Activated naive CD4-positive, alpha-beta T cell treated with anti-CD3 and anti-CD28 coated beads, Interleukin-2, amount 10 ng/mL, durations not matched to agents 7 days and 5 days (primary cell): ENCODE measurements at regions not wholly inside any gene's neighbourhood (a gene's known extent, or its start where the extent isn't known, plus 50 kb on each side); places are given as distances from the start of the nearest gene placed in this dataset.

Source experiments
- CTCF ChIA-PET: fragments of 350-600 bp; sonication (Branson Sonifier 250); formaldehyde crosslinking; loops from one replicate; lab custom pipeline; 2021; ENCODE audit warnings: antibody characterized with exemption; lab: Charles Lee
- DNase-seq: peaks from one replicate; pipeline ENCODE4 v3.0.0-alpha.2; 2020
- H3K27ac Mint-ChIP-seq: one replicate; pipeline ENCODE4 v1.8.0; 2021; ENCODE audit warnings: mild to moderate bottlenecking, moderate library complexity, mixed read lengths
- H3K27me3 Mint-ChIP-seq: one replicate; pipeline ENCODE4 v1.8.0; 2021; ENCODE audit warnings: mild to moderate bottlenecking, mixed read lengths
- H3K36me3 Mint-ChIP-seq: one replicate; pipeline ENCODE4 v1.8.0; 2021; ENCODE audit warnings: mixed read lengths
- H3K4me1 Mint-ChIP-seq: one replicate; pipeline ENCODE4 v1.8.0; 2021; ENCODE audit warnings: mixed read lengths
- H3K4me3 Mint-ChIP-seq: one replicate; pipeline ENCODE4 v1.8.0; 2021; ENCODE audit warnings: mild to moderate bottlenecking, moderate library complexity, mixed read lengths
- H3K9me3 Mint-ChIP-seq: one replicate; pipeline ENCODE4 v1.8.0; 2021; ENCODE audit warnings: mixed read lengths

DNA sequence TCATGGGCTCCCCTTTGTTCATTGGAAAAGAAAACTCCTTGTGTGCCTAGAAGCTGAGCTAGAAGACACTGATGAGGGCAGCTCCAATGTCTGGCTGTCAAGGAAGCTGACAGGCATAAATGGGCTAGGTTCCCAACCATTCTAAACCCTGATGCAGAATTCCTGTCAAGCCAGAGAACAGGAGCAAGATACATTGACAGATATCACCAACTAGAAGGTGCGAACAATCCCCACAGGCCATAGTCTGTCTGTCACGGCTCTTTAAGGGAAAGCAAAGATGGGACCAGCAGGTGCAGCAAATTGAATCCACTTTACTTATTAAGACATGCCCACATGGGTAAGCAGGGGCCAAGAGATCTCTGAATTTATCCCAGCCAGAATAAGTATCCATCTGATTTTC is 617.9 kb upstream of the POT1 start:
- CTCF ChIA-PET: no interaction called here
- DNase-seq: no peak
- Mint-ChIP-seq H3K36me3 (no peaks in the 10 kb centered on the region), H3K27me3 (no peaks in the 10 kb centered on the region), H3K27ac (no peak overlapping the region), H3K4me1 (no peaks in the 10 kb centered on the region), H3K9me3 (no peaks in the 10 kb centered on the region), H3K4me3 (no peak overlapping the region)

GRCh38 chr7:125530553-125530952 is 600.9 kb upstream of the POT1 start:
- Mint-ChIP-seq H3K27ac (no peak overlapping the region), H3K27me3 (no peaks in the 10 kb centered on the region), H3K4me3 (no peak overlapping the region), H3K36me3 (no peaks in the 10 kb centered on the region), H3K4me1 (no peaks in the 10 kb centered on the region), H3K9me3 (peaks cover 9% of the 10 kb centered on the region)
- no peak for DNase-seq
- CTCF ChIA-PET: interaction anchor here (0.8 kb wide), 1 partner anchor 10 kb away, joined by 3 read pairs; no protein-coding TSS in a partner anchor

- H3K4me3 Mint-ChIP-seq: no peak overlapping the region
- CTCF ChIA-PET: no interaction called here
Observed at GRCh38 chr7:125529249-125529648, 599.6 kb upstream of the POT1 start.

GRCh38 chr7:125526958-125527357 is 597.3 kb upstream of the POT1 start:
- Mint-ChIP-seq H3K27ac (no peak overlapping the region), H3K4me3 (no peak overlapping the region), H3K36me3 (no peaks in the 10 kb centered on the region), H3K27me3 (no peaks in the 10 kb centered on the region), H3K9me3 (peaks cover 9% of the 10 kb centered on the region), H3K4me1 (no peaks in the 10 kb centered on the region)
- DNase-seq: no peak
- CTCF ChIA-PET: no interaction called here

More at GRCh38 chr7:125529249-125529648, 599.6 kb upstream of the POT1 start:
- no peak for DNase-seq
- H3K9me3 Mint-ChIP-seq: peaks cover 5% of the 10 kb centered on the region
- no peak overlapping the region for H3K27ac Mint-ChIP-seq
- H3K27me3 Mint-ChIP-seq: no peaks in the 10 kb centered on the region
- no peaks in the 10 kb centered on the region for H3K4me1 Mint-ChIP-seq
- H3K36me3 Mint-ChIP-seq: no peaks in the 10 kb centered on the region

DNA sequence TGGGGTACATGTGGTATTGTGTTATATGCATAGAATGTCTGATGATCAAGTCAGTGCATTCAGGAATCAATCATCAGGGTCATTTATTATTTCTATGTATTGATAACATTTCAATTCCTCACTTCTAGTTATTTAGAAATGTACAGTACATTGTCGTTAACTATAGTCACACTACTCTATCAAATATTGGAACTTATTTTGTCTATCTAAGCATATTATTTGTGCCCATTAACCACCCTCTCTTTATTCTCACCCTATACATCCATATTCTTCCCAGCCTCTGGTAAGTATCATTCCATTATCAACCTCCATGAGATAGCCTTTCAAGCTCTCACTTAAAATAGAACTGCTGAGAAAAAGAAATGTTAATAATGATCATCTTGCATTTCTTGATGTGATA is 596.5 kb upstream of the POT1 start:
- CTCF ChIA-PET: no interaction called here

GRCh38 chr7:125516194-125516593 is 586.6 kb upstream of the POT1 start:
- Mint-ChIP-seq H3K27me3 (no peaks in the 10 kb centered on the region), H3K4me3 (no peak overlapping the region), H3K36me3 (no peaks in the 10 kb centered on the region), H3K27ac (no peak overlapping the region), H3K4me1 (no peaks in the 10 kb centered on the region), H3K9me3 (peaks cover 2% of the 10 kb centered on the region)
- CTCF ChIA-PET: no interaction called here
- DNase-seq: no peak

More for the DNA sequence above, 596.5 kb upstream of the POT1 start:
- no peak overlapping the region for H3K4me3 Mint-ChIP-seq
- H3K9me3 Mint-ChIP-seq: peaks cover 8% of the 10 kb centered on the region
- DNase-seq: no peak
- no peaks in the 10 kb centered on the region for H3K4me1 Mint-ChIP-seq
- H3K27ac Mint-ChIP-seq: no peak overlapping the region
- no peaks in the 10 kb centered on the region for H3K36me3 Mint-ChIP-seq
- H3K27me3 Mint-ChIP-seq: no peaks in the 10 kb centered on the region

DNA sequence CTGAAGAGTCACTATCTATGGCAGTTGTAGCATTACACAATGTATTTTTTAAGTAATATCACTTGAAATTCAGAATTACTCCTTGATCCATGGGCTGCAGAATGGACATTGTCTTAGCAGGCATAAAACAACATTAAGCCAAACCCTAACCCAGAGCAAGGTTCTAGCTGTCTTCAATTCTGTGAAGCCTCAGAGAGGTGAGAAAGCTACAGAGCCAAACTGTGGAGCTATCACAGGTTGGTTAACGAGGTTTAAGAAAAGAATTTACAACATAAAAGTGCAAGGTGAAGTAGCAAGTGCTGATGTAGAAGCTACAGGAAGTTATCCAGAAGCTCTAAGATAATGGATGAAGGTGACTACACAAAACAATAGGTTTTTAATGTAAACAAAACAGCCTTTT is 582.7 kb upstream of the POT1 start:
- Mint-ChIP-seq H3K9me3 (peaks cover 2% of the 10 kb centered on the region), H3K4me3 (no peak overlapping the region), H3K27ac (no peak overlapping the region), H3K27me3 (no peaks in the 10 kb centered on the region), H3K36me3 (no peaks in the 10 kb centered on the region), H3K4me1 (no peaks in the 10 kb centered on the region)
- DNase-seq: no peak
- CTCF ChIA-PET: no interaction called here

- no peak overlapping the region for H3K4me3 Mint-ChIP-seq
Observed at GRCh38 chr7:125511310-125511709, 581.7 kb upstream of the POT1 start.

DNA sequence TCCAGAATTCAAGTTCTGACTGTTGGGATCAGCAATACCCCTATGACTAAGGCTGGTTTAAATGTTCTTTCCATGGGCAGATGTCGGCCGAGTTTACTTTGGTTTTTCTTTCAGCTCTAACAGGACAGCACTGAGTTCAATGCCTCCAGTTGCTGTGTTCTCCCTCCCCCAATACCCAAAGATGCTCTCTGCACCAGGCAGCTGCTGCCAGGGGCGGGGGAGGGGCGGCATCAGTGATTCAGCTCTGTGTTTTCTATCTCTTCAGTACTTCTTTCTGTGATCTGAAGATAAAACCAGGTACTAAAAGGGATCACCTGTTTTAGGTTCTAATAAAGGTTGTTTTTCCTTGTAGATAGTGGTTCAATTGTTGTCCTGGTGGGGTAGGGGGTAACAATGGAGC is 576.7 kb upstream of the POT1 start:
- H3K36me3 Mint-ChIP-seq: no peaks in the 10 kb centered on the region
- no peak overlapping the region for H3K27ac Mint-ChIP-seq
- peaks cover 4% of the 10 kb centered on the region for H3K9me3 Mint-ChIP-seq
- DNase-seq: no peak
- H3K4me1 Mint-ChIP-seq: no peaks in the 10 kb centered on the region
- no peak overlapping the region for H3K4me3 Mint-ChIP-seq
- no peaks in the 10 kb centered on the region for H3K27me3 Mint-ChIP-seq
- CTCF ChIA-PET: no interaction called here

More at GRCh38 chr7:125511310-125511709, 581.7 kb upstream of the POT1 start:
- no peak for DNase-seq
- Mint-ChIP-seq H3K27ac (no peak overlapping the region), H3K36me3 (no peaks in the 10 kb centered on the region), H3K9me3 (peaks cover 2% of the 10 kb centered on the region), H3K27me3 (no peaks in the 10 kb centered on the region), H3K4me1 (no peaks in the 10 kb centered on the region)
- CTCF ChIA-PET: no interaction called here

GRCh38 chr7:125504848-125505247 is 575.2 kb upstream of the POT1 start:
- CTCF ChIA-PET: no interaction called here
- Mint-ChIP-seq H3K36me3 (no peaks in the 10 kb centered on the region), H3K4me1 (no peaks in the 10 kb centered on the region), H3K4me3 (no peak overlapping the region), H3K27me3 (no peaks in the 10 kb centered on the region), H3K9me3 (peaks cover 4% of the 10 kb centered on the region), H3K27ac (no peak overlapping the region)
- no peak for DNase-seq

- DNase-seq: no peak
- Mint-ChIP-seq H3K27ac (no peak overlapping the region), H3K36me3 (no peaks in the 10 kb centered on the region), H3K9me3 (peaks cover 11% of the 10 kb centered on the region), H3K27me3 (no peaks in the 10 kb centered on the region), H3K4me3 (no peak overlapping the region), H3K4me1 (no peaks in the 10 kb centered on the region)
- CTCF ChIA-PET: no interaction called here
Observed at GRCh38 chr7:125495997-125496396, 566.4 kb upstream of the POT1 start.

GRCh38 chr7:125492521-125492920 is 562.9 kb upstream of the POT1 start:
- Mint-ChIP-seq H3K9me3 (peaks cover 7% of the 10 kb centered on the region), H3K27ac (no peak overlapping the region), H3K4me1 (no peaks in the 10 kb centered on the region), H3K4me3 (no peak overlapping the region), H3K27me3 (no peaks in the 10 kb centered on the region), H3K36me3 (no peaks in the 10 kb centered on the region)
- CTCF ChIA-PET: no interaction called here
- DNase-seq: no peak

GRCh38 chr7:125491137-125491536 is 561.5 kb upstream of the POT1 start:
- CTCF ChIA-PET: no interaction called here
- no peak overlapping the region for H3K4me3 Mint-ChIP-seq
- H3K36me3 Mint-ChIP-seq: no peaks in the 10 kb centered on the region

DNA sequence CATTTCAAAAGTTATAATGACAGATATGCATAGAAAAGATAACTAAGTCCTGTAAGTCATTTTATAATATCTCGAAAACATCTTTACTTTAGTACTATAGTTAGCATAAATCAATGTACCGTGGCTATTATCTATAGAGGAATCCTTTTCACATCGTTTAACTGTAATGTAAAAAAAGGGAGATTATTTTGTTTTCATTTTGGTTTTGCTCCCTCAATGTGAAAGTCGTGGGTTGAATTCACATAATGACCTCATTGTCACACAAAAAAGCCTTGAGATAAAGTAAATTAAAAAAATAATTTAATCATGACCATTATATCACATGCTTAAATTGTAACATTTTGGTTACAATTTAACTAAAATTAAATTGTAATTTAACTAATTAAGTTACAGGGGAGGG is 560.5 kb upstream of the POT1 start:
- DNase-seq: no peak
- no peak overlapping the region for H3K4me3 Mint-ChIP-seq
- no peaks in the 10 kb centered on the region for H3K4me1 Mint-ChIP-seq
- H3K27me3 Mint-ChIP-seq: no peaks in the 10 kb centered on the region
- no peak overlapping the region for H3K27ac Mint-ChIP-seq
- CTCF ChIA-PET: no interaction called here
- H3K9me3 Mint-ChIP-seq: peaks cover 5% of the 10 kb centered on the region
- no peaks in the 10 kb centered on the region for H3K36me3 Mint-ChIP-seq

More at GRCh38 chr7:125491137-125491536, 561.5 kb upstream of the POT1 start:
- H3K27ac Mint-ChIP-seq: no peak overlapping the region
- no peak for DNase-seq
- no peaks in the 10 kb centered on the region for H3K4me1 Mint-ChIP-seq
- peaks cover 7% of the 10 kb centered on the region for H3K9me3 Mint-ChIP-seq
- no peaks in the 10 kb centered on the region for H3K27me3 Mint-ChIP-seq

- Mint-ChIP-seq H3K36me3 (no peaks in the 10 kb centered on the region), H3K4me3 (no peak overlapping the region), H3K27me3 (no peaks in the 10 kb centered on the region), H3K27ac (no peak overlapping the region), H3K4me1 (no peaks in the 10 kb centered on the region), H3K9me3 (peaks cover 7% of the 10 kb centered on the region)
- CTCF ChIA-PET: no interaction called here
- DNase-seq: no peak
Observed at GRCh38 chr7:125485223-125485622, 555.6 kb upstream of the POT1 start.

DNA sequence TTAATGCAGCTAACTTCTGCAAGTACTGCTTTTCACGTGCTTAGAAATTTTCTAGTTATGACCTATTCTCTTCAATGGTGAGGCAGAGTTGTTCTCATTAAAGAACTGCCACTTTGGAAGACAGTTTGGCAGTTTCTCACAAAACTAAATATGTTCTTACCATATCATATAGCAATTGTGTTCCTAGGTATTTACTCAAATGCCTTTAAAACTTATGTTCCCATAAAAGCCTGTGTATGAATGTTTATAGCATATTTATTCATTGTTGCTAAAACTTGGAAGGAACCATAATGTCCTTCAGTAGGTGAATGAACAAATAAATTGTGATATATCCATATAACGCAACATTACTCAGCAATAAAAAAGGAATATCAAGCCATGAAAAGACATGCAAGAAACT is 555.1 kb upstream of the POT1 start:
- no peaks in the 10 kb centered on the region for H3K27me3 Mint-ChIP-seq
- no peak overlapping the region for H3K27ac Mint-ChIP-seq
- H3K4me3 Mint-ChIP-seq: no peak overlapping the region
- H3K36me3 Mint-ChIP-seq: no peaks in the 10 kb centered on the region
- DNase-seq: no peak
- H3K9me3 Mint-ChIP-seq: peaks cover 7% of the 10 kb centered on the region
- CTCF ChIA-PET: no interaction called here
- H3K4me1 Mint-ChIP-seq: no peaks in the 10 kb centered on the region
